ENCODE measurements at regions not wholly inside any gene's neighbourhood (a gene's known extent, or its start where the extent isn't known, plus 50 kb on each side); places are given as distances from the start of the nearest gene placed in this dataset.

GRCh38 chr2:235149736-235150135, 197.9 kb downstream of the SH3BP4 start:
- TF ChIP-seq, protein P1, sequence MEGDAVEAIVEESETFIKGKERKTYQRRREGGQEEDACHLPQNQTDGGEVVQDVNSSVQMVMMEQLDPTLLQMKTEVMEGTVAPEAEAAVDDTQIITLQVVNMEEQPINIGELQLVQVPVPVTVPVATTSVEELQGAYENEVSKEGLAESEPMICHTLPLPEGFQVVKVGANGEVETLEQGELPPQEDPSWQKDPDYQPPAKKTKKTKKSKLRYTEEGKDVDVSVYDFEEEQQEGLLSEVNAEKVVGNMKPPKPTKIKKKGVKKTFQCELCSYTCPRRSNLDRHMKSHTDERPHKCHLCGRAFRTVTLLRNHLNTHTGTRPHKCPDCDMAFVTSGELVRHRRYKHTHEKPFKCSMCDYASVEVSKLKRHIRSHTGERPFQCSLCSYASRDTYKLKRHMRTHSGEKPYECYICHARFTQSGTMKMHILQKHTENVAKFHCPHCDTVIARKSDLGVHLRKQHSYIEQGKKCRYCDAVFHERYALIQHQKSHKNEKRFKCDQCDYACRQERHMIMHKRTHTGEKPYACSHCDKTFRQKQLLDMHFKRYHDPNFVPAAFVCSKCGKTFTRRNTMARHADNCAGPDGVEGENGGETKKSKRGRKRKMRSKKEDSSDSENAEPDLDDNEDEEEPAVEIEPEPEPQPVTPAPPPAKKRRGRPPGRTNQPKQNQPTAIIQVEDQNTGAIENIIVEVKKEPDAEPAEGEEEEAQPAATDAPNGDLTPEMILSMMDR (conservative IDR thresholded peaks at IDR 0.05 in 1 of 2, IDR thresholded peaks at IDR 0.05 in 1 of 2; ENCODE audit: low read depth in 1 of 2, low read length in 2 of 2): no peak
- TF ChIP-seq EZH2 (IDR thresholded peaks at IDR 0.05; ENCODE audit: low read length, missing control alignments): no peak

Data from fibroblast of lung (primary cell).